Fibroblast of villous mesenchyme (primary cell): ENCODE measurements at regions not wholly inside any gene's neighbourhood (a gene's known extent, or its start where the extent isn't known, plus 50 kb on each side); places are given as distances from the start of the nearest gene placed in this dataset.

Source experiments
- DNase-seq: peaks from one replicate; pipeline ENCODE4 v3.0.0-alpha.2; 2010; ENCODE audit warnings: low read depth
- H3K4me3 ChIP-seq: 2 replicates; pipeline ENCODE4 v1.5.1; 2011; ENCODE audit warnings: low read depth, mild to moderate bottlenecking, low read length
- CTCF ChIP-seq: IDR thresholded peaks from 2 replicates; pipeline ENCODE4 v1.5.1; 2012; ENCODE audit warnings: low read depth, mild to moderate bottlenecking, low read length; ENCODE audit not compliant: insufficient read depth

GRCh38 chr9:15010581-15010980, 100.4 kb upstream of the FREM1 start:
- no peak overlapping the region for H3K4me3 ChIP-seq
- no peak for DNase-seq
- no peak for TF ChIP-seq CTCF

- no peak overlapping the region for H3K4me3 ChIP-seq
- no peak for TF ChIP-seq CTCF
- no peak for DNase-seq
These were observed 97.5 kb upstream of the FREM1 start for GRCh38 chr9:15007698-15008097.

GRCh38 chr9:14994738-14995137, 84.5 kb upstream of the FREM1 start:
- no peak for TF ChIP-seq CTCF
- no peak overlapping the region for H3K4me3 ChIP-seq
- DNase-seq: no peak

GRCh38 chr9:14993901-14994554, 83.8 kb upstream of the FREM1 start:
- TF ChIP-seq CTCF: no peak
- DNase-seq: no peak
- peak overlapping the region; percentile 75 for H3K4me3 ChIP-seq

- H3K4me3 ChIP-seq: peak overlapping the region; percentile 75
- peak; percentile 84 for DNase-seq
- TF ChIP-seq CTCF: no peak
These were observed 83.0 kb upstream of the FREM1 start for GRCh38 chr9:14993061-14993800.

GRCh38 chr9:14992516-14992915, 82.3 kb upstream of the FREM1 start:
- TF ChIP-seq CTCF: no peak
- no peak for DNase-seq
- H3K4me3 ChIP-seq: peak overlapping the region; percentile 75
